Lower lobe of right lung (tissue), 2 donors: ENCODE measurements at regions not wholly inside any gene's neighbourhood (a gene's known extent, or its start where the extent isn't known, plus 50 kb on each side); places are given as distances from the start of the nearest gene placed in this dataset.

Experiments
- ATAC-seq, 2 donors: fragments of 200-7000 bp; cut with Tn5 transposase; one replicate each; pipeline ENCODE4 v1.9.1; 2020 to 2022; ENCODE audit warnings: mild to moderate bottlenecking in 2 of 2, moderate library complexity in 2 of 2
- DNase-seq: peaks from one replicate; pipeline ENCODE4 v3.0.0-alpha.2; 2020
- H3K27ac ChIP-seq: fragments of 200-600 bp; one replicate; pipeline ENCODE4 v1.8.0; 2022
- H3K27me3 ChIP-seq: fragments of 200-600 bp; one replicate; pipeline ENCODE4 v1.8.0; 2022; ENCODE audit warnings: low read depth
- H3K36me3 ChIP-seq: fragments of 200-600 bp; one replicate; pipeline ENCODE4 v1.8.0; 2022; ENCODE audit warnings: mild to moderate bottlenecking
- H3K4me1 ChIP-seq: fragments of 200-600 bp; one replicate; pipeline ENCODE4 v1.8.0; 2022
- H3K4me3 ChIP-seq: fragments of 200-600 bp; one replicate; pipeline ENCODE4 v1.8.0; 2022; ENCODE audit warnings: mild to moderate bottlenecking
- H3K9me3 ChIP-seq: fragments of 200-600 bp; one replicate; pipeline ENCODE4 v1.8.0; 2022
- CTCF ChIP-seq: fragments of 200-600 bp; IDR thresholded peaks from one replicate; pipeline ENCODE4 v1.8.0; 2022; ENCODE audit warnings: antibody characterized with exemption, mild to moderate bottlenecking
- intact Hi-C: fragments of 100-400 bp; cut with DNase I; formaldehyde crosslinking; loops from one replicate; pipeline ENCODE4 v1.11.0; 2022
- donor health status: DM: no; HTN: yes; CAD: no; lungs with severe emphysema.

GRCh38 chr5:86974955-86975354 is 292.7 kb upstream of the RASA1 start:
- intact Hi-C loops: no loop called here
- no peak overlapping the region for H3K4me3 ChIP-seq
- H3K36me3 ChIP-seq: no peaks in the 10 kb centered on the region
- H3K4me1 ChIP-seq: no peaks in the 10 kb centered on the region
- no peak overlapping the region for H3K27ac ChIP-seq
- H3K9me3 ChIP-seq: no peaks in the 10 kb centered on the region
- peak in 1 of 2 donors; percentile 21 for ATAC-seq
- DNase-seq: no peak
- H3K27me3 ChIP-seq: no peaks in the 10 kb centered on the region
- no peak for TF ChIP-seq CTCF

- TF ChIP-seq CTCF: no peak
- DNase-seq (no peak), ATAC-seq (peak in 1 of 2 donors; percentile 14)
- Histone ChIP-seq H3K27me3 (no peaks in the 10 kb centered on the region), H3K4me1 (no peaks in the 10 kb centered on the region), H3K9me3 (no peaks in the 10 kb centered on the region), H3K27ac (no peak overlapping the region), H3K36me3 (no peaks in the 10 kb centered on the region), H3K4me3 (no peak overlapping the region)
- intact Hi-C loops: no loop called here
These were observed 290.5 kb upstream of the RASA1 start for GRCh38 chr5:86977190-86977589.

GRCh38 chr5:86977808-86978207 is 289.9 kb upstream of the RASA1 start:
- Histone ChIP-seq H3K9me3 (no peaks in the 10 kb centered on the region), H3K27me3 (no peaks in the 10 kb centered on the region), H3K4me3 (no peak overlapping the region), H3K4me1 (no peaks in the 10 kb centered on the region), H3K27ac (no peak overlapping the region), H3K36me3 (no peaks in the 10 kb centered on the region)
- no peak for TF ChIP-seq CTCF
- intact Hi-C loops: no loop called here
- ATAC-seq (no peak), DNase-seq (no peak)

GRCh38 chr5:86979811-86980411 is 287.8 kb upstream of the RASA1 start:
- ATAC-seq (peak; percentile 77 to 82), DNase-seq (no peak)
- TF ChIP-seq CTCF: no peak
- Histone ChIP-seq H3K4me3 (no peak overlapping the region), H3K9me3 (no peaks in the 10 kb centered on the region), H3K4me1 (no peaks in the 10 kb centered on the region), H3K27me3 (no peaks in the 10 kb centered on the region), H3K27ac (peak overlapping the region; percentile 61), H3K36me3 (no peaks in the 10 kb centered on the region)
- intact Hi-C loops: no loop called here

- H3K4me1 ChIP-seq: no peaks in the 10 kb centered on the region
- no peak for ATAC-seq
- intact Hi-C loops: no loop called here
- DNase-seq: no peak
- no peaks in the 10 kb centered on the region for H3K36me3 ChIP-seq
- no peak overlapping the region for H3K4me3 ChIP-seq
- H3K27ac ChIP-seq: no peak overlapping the region
- TF ChIP-seq CTCF: no peak
- no peaks in the 10 kb centered on the region for H3K27me3 ChIP-seq
- H3K9me3 ChIP-seq: no peaks in the 10 kb centered on the region
These were observed 285.8 kb upstream of the RASA1 start for GRCh38 chr5:86981898-86982297.
